HepG2 (cell line): ENCODE measurements at regions not wholly inside any gene's neighbourhood (a gene's known extent, or its start where the extent isn't known, plus 50 kb on each side); places are given as distances from the start of the nearest gene placed in this dataset.

ENCODE experiments used
- HOXA9 ChIP-seq: sonication (generic); formaldehyde crosslinking; IDR thresholded peaks from 2 replicates; pipeline ENCODE4 v1.8.1; 2022; ENCODE audit warnings: missing genetic modification reagents, mild to moderate bottlenecking, moderate library complexity, borderline replicate concordance
- MEF2D ChIP-seq: sonication (generic); formaldehyde crosslinking; IDR thresholded peaks from 2 replicates; pipeline ENCODE4 v1.5.1; 2020; ENCODE audit warnings: mild to moderate bottlenecking, missing genetic modification reagents
- TF ChIP-seq, protein P1 (sequence below): sonication (generic); formaldehyde crosslinking; IDR thresholded peaks from 2 replicates; pipeline ENCODE4 v1.5.1; 2020; ENCODE audit warnings: mild to moderate bottlenecking, missing genetic modification reagents, borderline replicate concordance
- TF ChIP-seq, protein P2 (sequence below): sonication (generic); formaldehyde crosslinking; IDR thresholded peaks from 2 replicates; pipeline ENCODE4 v1.8.1; 2022; ENCODE audit warnings: low read depth, mild to moderate bottlenecking, missing genetic modification reagents

DNA sequence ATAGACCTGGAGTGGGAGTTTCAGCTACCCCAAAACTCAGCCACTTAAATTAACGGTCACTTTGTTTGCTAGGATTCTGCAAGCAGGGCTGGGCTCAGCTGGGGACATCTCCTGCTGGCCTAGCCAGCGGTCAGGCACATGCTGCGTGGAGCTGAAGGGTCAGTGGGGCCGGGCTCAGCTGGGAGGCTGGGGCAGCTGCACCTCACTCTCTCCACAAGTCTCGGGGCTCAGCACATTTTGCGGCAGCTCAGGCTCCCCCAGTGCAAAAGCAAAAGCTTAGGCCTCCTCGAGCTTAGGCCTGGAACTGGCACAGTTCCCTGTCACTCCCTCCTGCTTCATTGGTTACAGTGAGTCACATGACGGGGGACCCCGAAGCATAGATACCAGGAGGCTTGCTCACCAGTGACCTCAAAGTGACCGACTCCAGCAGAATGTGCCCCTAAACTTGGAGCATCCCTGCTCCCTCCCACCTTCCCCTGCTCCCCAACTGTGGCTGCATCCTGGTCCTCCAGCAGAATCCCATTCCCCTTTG lies 80.6 kb upstream of the CST7 start (continued):
- TF ChIP-seq HOXA9 (no peak), MEF2D (CRISPR knock-in tag) (no peak)
- TF ChIP-seq, protein P1, sequence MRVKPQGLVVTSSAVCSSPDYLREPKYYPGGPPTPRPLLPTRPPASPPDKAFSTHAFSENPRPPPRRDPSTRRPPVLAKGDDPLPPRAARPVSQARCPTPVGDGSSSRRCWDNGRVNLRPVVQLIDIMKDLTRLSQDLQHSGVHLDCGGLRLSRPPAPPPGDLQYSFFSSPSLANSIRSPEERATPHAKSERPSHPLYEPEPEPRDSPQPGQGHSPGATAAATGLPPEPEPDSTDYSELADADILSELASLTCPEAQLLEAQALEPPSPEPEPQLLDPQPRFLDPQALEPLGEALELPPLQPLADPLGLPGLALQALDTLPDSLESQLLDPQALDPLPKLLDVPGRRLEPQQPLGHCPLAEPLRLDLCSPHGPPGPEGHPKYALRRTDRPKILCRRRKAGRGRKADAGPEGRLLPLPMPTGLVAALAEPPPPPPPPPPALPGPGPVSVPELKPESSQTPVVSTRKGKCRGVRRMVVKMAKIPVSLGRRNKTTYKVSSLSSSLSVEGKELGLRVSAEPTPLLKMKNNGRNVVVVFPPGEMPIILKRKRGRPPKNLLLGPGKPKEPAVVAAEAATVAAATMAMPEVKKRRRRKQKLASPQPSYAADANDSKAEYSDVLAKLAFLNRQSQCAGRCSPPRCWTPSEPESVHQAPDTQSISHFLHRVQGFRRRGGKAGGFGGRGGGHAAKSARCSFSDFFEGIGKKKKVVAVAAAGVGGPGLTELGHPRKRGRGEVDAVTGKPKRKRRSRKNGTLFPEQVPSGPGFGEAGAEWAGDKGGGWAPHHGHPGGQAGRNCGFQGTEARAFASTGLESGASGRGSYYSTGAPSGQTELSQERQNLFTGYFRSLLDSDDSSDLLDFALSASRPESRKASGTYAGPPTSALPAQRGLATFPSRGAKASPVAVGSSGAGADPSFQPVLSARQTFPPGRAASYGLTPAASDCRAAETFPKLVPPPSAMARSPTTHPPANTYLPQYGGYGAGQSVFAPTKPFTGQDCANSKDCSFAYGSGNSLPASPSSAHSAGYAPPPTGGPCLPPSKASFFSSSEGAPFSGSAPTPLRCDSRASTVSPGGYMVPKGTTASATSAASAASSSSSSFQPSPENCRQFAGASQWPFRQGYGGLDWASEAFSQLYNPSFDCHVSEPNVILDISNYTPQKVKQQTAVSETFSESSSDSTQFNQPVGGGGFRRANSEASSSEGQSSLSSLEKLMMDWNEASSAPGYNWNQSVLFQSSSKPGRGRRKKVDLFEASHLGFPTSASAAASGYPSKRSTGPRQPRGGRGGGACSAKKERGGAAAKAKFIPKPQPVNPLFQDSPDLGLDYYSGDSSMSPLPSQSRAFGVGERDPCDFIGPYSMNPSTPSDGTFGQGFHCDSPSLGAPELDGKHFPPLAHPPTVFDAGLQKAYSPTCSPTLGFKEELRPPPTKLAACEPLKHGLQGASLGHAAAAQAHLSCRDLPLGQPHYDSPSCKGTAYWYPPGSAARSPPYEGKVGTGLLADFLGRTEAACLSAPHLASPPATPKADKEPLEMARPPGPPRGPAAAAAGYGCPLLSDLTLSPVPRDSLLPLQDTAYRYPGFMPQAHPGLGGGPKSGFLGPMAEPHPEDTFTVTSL (CRISPR knock-in tag), result no peak
- TF ChIP-seq, protein P2, sequence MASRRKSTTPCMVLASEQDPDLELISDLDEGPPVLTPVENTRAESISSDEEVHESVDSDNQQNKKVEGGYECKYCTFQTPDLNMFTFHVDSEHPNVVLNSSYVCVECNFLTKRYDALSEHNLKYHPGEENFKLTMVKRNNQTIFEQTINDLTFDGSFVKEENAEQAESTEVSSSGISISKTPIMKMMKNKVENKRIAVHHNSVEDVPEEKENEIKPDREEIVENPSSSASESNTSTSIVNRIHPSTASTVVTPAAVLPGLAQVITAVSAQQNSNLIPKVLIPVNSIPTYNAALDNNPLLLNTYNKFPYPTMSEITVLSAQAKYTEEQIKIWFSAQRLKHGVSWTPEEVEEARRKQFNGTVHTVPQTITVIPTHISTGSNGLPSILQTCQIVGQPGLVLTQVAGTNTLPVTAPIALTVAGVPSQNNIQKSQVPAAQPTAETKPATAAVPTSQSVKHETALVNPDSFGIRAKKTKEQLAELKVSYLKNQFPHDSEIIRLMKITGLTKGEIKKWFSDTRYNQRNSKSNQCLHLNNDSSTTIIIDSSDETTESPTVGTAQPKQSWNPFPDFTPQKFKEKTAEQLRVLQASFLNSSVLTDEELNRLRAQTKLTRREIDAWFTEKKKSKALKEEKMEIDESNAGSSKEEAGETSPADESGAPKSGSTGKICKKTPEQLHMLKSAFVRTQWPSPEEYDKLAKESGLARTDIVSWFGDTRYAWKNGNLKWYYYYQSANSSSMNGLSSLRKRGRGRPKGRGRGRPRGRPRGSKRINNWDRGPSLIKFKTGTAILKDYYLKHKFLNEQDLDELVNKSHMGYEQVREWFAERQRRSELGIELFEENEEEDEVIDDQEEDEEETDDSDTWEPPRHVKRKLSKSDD, result no peak
- TF ChIP-seq, all 625 proteins: peak for 0
